B cell (primary cell): ENCODE measurements at regions not wholly inside any gene's neighbourhood (a gene's known extent, or its start where the extent isn't known, plus 50 kb on each side); places are given as distances from the start of the nearest gene placed in this dataset.

Experiments used
- CTCF ChIP-seq: fragments of 200-600 bp; IDR thresholded peaks from one replicate; pipeline ENCODE4 v1.8.0; 2022; ENCODE audit warnings: antibody characterized with exemption, mild to moderate bottlenecking
- EZH2 ChIP-seq: IDR thresholded peaks from 2 replicates; pipeline ENCODE4 v1.6.1; 2012; ENCODE audit warnings: borderline replicate concordance, low read depth, mild to moderate bottlenecking, moderate library complexity, low read length; ENCODE audit not compliant: insufficient read depth, poor library complexity, severe bottlenecking

- TF ChIP-seq CTCF, result no peak
- TF ChIP-seq EZH2, result no peak
Observed at GRCh38 chr14:98374136-98374535, 897.9 kb downstream of the BCL11B start.
